ENCODE measurements at regions not wholly inside any gene's neighbourhood (a gene's known extent, or its start where the extent isn't known, plus 50 kb on each side); places are given as distances from the start of the nearest gene placed in this dataset.

GRCh38 chr6:166005944-166006899 is 161.4 kb downstream of the TBXT start:
- no peaks in the 10 kb centered on the region for H3K36me3 ChIP-seq (ENCODE audit: control insufficient read depth in 2 of 2, insufficient read depth in 1 of 2, low read length in 2 of 2)
- H3K9me3 ChIP-seq (ENCODE audit: control insufficient read depth, insufficient read depth, low read depth, low read length): no peaks in the 10 kb centered on the region
- peaks cover 13% of the 10 kb centered on the region for H3K4me1 ChIP-seq (ENCODE audit: control insufficient read depth, insufficient read depth, low read length)
- peak overlapping the region; percentile 43 for H3K4me3 ChIP-seq (ENCODE audit: low read depth, low read length)
- POLR2A ChIA-PET: no interaction called here
- H3K27ac ChIP-seq (ENCODE audit: extremely low read depth, low read depth, low read length): peak overlapping the region; percentile 53; the same call in 1 of the 2 replicates
- CTCF ChIA-PET: interaction anchor here (0.8 to 1.8 kb wide), 7 partner anchors 13 to 124 kb away, joined by 3 to 8 read pairs (median 3); no protein-coding TSS in a partner anchor
- TF ChIP-seq ZNF768 (tag by site-specific recombination; IDR thresholded peaks at IDR 0.05) (0 out of 2 replicates have a peak, but pooled peaks have one; percentile 29), PATZ1 (tag by site-specific recombination; IDR thresholded peaks at IDR 0.05) (peak; percentile 43; the same call in 1 of the 2 replicates), ZNF112 (tag by site-specific recombination; IDR thresholded peaks at IDR 0.05) (no peak), ZNF660 (tag by site-specific recombination; IDR thresholded peaks at IDR 0.05) (peak; percentile 71), ZBTB17 (tag by site-specific recombination; IDR thresholded peaks at IDR 0.05) (peak; percentile 83), WT1 (tag by site-specific recombination; IDR thresholded peaks at IDR 0.05) (peak; percentile 82), GLIS2 (tag by site-specific recombination; IDR thresholded peaks at IDR 0.05) (no peak; the same call in 1 of the 2 replicates), OVOL3 (tag by site-specific recombination; IDR thresholded peaks at IDR 0.05) (peak; percentile 97), ZBTB48 (tag by site-specific recombination; IDR thresholded peaks at IDR 0.05) (peak; percentile 92), HOXC10 (CRISPR knock-in tag; IDR thresholded peaks at IDR 0.05) (peak; percentile 94; the same call in 1 of the 2 replicates), ZNF544 (tag by site-specific recombination; IDR thresholded peaks at IDR 0.05) (no peak), SETDB1 (IDR thresholded peaks at IDR 0.05; ENCODE audit: insufficient read length, low read length) (no peak), ZNF629 (tag by site-specific recombination; IDR thresholded peaks at IDR 0.05) (peak; percentile 97), ZNF610 (tag by site-specific recombination; IDR thresholded peaks at IDR 0.05; ENCODE audit: borderline replicate concordance) (0 out of 2 replicates have a peak, but pooled peaks have one; percentile 57), ZNF394 (tag by site-specific recombination; IDR thresholded peaks at IDR 0.05; ENCODE audit: borderline replicate concordance) (0 out of 2 replicates have a peak, but pooled peaks have one; percentile 35), KLF16 (tag by site-specific recombination; IDR thresholded peaks at IDR 0.05) (0 out of 2 replicates have a peak, but pooled peaks have one; percentile 2), TRIM28 (IDR thresholded peaks at IDR 0.05; ENCODE audit: borderline replicate concordance, low read length) (peak; percentile 55; the same call in 1 of the 2 replicates), PRDM4 (tag by site-specific recombination; IDR thresholded peaks at IDR 0.05) (peak; percentile 58), ZBTB21 (tag by site-specific recombination; IDR thresholded peaks at IDR 0.05) (peak; percentile 91), ZSCAN16 (tag by site-specific recombination; IDR thresholded peaks at IDR 0.05) (0 out of 2 replicates have a peak, but pooled peaks have one; percentile 26), ZNF362 (tag by site-specific recombination; IDR thresholded peaks at IDR 0.05) (peak; percentile 97), ZBTB11 (tag by site-specific recombination; conservative IDR thresholded peaks at IDR 0.05; ENCODE audit: low read depth) (0 out of 2 replicates have a peak, but pooled peaks have one; percentile 11), ZNF24 (tag by site-specific recombination; IDR thresholded peaks at IDR 0.05) (peak; percentile 43; the same call in 1 of the 2 replicates), ZNF2 (tag by site-specific recombination; IDR thresholded peaks at IDR 0.05) (peak; percentile 59; the same call in 1 of the 2 replicates), MEIS1 (CRISPR knock-in tag; IDR thresholded peaks at IDR 0.05; ENCODE audit: borderline replicate concordance) (peak; percentile 96), ZNF391 (tag by site-specific recombination; IDR thresholded peaks at IDR 0.05; ENCODE audit: borderline replicate concordance, low read depth) (peak; percentile 65; the same call in 1 of the 2 replicates), ZNF174 (tag by site-specific recombination; IDR thresholded peaks at IDR 0.05) (no peak), ZFP3 (tag by site-specific recombination; IDR thresholded peaks at IDR 0.05; ENCODE audit: low read depth) (no peak)

All from HEK293 (cell line).